ENCODE measurements at regions not wholly inside any gene's neighbourhood (a gene's known extent, or its start where the extent isn't known, plus 50 kb on each side); places are given as distances from the start of the nearest gene placed in this dataset.
A peak's percentile ranks its signal among the peaks of the same experiment; 100 is the strongest.
"Not testable (repeated sequence)": the region's sequence is repeated elsewhere in the genome, so short reads cannot be mapped to it uniquely, and the experiment has no call there.

DNA sequence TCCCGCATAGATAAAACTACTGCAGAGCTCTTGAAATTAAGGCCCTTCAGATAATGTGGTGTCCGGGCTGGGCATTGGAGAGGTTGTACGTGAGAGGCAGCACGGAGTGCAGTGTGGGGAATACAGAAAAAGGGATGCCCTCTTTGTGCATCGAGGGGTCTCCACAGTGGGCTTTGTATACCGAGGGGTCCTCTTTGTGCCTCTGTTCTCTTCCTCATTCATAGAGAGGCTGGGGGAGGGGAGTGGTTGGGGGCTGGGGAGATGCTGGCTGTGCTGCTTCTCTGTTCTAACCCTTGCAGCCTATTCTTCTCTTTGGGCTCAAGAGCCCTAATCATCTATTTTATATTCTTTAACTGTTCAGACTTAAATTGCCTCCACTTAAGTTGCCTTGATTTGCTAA is 74.3 kb upstream of the NDN start:
- no peak for DNase-seq (ENCODE audit: extremely low spot score, unreplicated experiment)
- Mint-ChIP-seq H3K27ac (ENCODE audit: unreplicated experiment) (no peak overlapping the region), H3K4me1 (ENCODE audit: unreplicated experiment) (no peaks in the 10 kb centered on the region), H3K9me3 (ENCODE audit: unreplicated experiment) (peaks cover 52% of the 10 kb centered on the region), H3K27me3 (ENCODE audit: unreplicated experiment) (no peaks in the 10 kb centered on the region), H3K36me3 (ENCODE audit: unreplicated experiment) (no peaks in the 10 kb centered on the region), H3K4me3 (ENCODE audit: unreplicated experiment) (no peak overlapping the region)
- TF ChIP-seq, protein P1, sequence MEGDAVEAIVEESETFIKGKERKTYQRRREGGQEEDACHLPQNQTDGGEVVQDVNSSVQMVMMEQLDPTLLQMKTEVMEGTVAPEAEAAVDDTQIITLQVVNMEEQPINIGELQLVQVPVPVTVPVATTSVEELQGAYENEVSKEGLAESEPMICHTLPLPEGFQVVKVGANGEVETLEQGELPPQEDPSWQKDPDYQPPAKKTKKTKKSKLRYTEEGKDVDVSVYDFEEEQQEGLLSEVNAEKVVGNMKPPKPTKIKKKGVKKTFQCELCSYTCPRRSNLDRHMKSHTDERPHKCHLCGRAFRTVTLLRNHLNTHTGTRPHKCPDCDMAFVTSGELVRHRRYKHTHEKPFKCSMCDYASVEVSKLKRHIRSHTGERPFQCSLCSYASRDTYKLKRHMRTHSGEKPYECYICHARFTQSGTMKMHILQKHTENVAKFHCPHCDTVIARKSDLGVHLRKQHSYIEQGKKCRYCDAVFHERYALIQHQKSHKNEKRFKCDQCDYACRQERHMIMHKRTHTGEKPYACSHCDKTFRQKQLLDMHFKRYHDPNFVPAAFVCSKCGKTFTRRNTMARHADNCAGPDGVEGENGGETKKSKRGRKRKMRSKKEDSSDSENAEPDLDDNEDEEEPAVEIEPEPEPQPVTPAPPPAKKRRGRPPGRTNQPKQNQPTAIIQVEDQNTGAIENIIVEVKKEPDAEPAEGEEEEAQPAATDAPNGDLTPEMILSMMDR (IDR thresholded peaks at IDR 0.05) = no peak

- Mint-ChIP-seq H3K27ac (ENCODE audit: unreplicated experiment) (no peak overlapping the region), H3K4me1 (ENCODE audit: unreplicated experiment) (no peaks in the 10 kb centered on the region), H3K4me3 (ENCODE audit: unreplicated experiment) (no peak overlapping the region), H3K36me3 (ENCODE audit: unreplicated experiment) (no peaks in the 10 kb centered on the region), H3K27me3 (ENCODE audit: unreplicated experiment) (no peaks in the 10 kb centered on the region), H3K9me3 (ENCODE audit: unreplicated experiment) (peaks cover 50% of the 10 kb centered on the region)
- DNase-seq (ENCODE audit: extremely low spot score, unreplicated experiment) = peak; percentile 69
- TF ChIP-seq, protein P1 (IDR thresholded peaks at IDR 0.05) = no peak
Measured at GRCh38 chr15:23762026-23762425, 74.9 kb upstream of the NDN start.

DNA sequence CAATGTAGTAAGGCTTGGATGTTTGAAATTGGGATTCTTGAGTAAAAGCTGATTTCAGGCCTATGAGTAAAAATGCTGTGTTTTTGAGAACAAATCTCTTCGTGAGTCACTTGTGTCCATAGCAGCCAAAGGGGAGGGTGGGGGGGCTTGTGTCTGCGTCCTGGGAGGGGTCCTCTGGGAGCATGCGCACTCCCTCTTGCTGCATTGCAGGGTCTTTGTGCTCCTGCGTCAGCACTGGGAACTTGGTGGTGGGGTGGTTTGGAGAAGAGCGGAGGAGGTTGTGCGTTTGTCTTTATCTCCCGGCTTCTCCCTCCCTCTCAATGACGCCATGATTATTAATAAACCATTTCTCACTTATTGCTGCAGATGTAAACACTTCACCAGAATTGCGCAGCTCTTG is 75.9 kb upstream of the NDN start:
- Mint-ChIP-seq H3K36me3 (ENCODE audit: unreplicated experiment) (no peaks in the 10 kb centered on the region), H3K27me3 (ENCODE audit: unreplicated experiment) (no peaks in the 10 kb centered on the region), H3K9me3 (ENCODE audit: unreplicated experiment) (peaks cover 44% of the 10 kb centered on the region), H3K4me3 (ENCODE audit: unreplicated experiment) (no peak overlapping the region), H3K27ac (ENCODE audit: unreplicated experiment) (no peak overlapping the region), H3K4me1 (ENCODE audit: unreplicated experiment) (no peaks in the 10 kb centered on the region)
- TF ChIP-seq, protein P1 (IDR thresholded peaks at IDR 0.05) = no peak
- DNase-seq (ENCODE audit: extremely low spot score, unreplicated experiment) = no peak

DNA sequence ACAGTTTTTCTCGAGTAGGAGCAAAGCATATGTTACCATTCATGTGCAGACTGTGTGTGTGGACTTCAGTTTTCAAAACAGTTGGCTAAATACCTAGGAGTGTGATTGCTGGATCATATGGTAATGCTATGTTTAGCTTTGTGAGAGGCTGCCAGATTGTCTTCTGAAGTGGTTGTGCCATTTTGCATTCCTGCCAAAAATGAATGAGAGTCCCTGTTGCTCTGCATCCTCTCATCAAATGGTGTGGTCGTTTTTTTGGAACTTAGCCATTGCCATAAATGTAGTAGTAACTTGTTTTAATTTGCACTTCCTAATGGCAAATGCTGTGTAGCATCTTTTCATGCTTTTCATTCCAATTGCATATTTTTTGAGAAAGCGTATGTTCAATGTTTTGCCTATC is 77.2 kb upstream of the NDN start:
- DNase-seq (ENCODE audit: extremely low spot score, unreplicated experiment) = no peak
- Mint-ChIP-seq H3K9me3 (ENCODE audit: unreplicated experiment) (peaks cover 37% of the 10 kb centered on the region), H3K36me3 (ENCODE audit: unreplicated experiment) (no peaks in the 10 kb centered on the region), H3K27ac (ENCODE audit: unreplicated experiment) (no peak overlapping the region), H3K4me1 (ENCODE audit: unreplicated experiment) (no peaks in the 10 kb centered on the region), H3K27me3 (ENCODE audit: unreplicated experiment) (no peaks in the 10 kb centered on the region), H3K4me3 (ENCODE audit: unreplicated experiment) (no peak overlapping the region)
- TF ChIP-seq, protein P1 (IDR thresholded peaks at IDR 0.05) = no peak

GRCh38 chr15:23764716-23765115 is 77.6 kb upstream of the NDN start:
- H3K4me3 Mint-ChIP-seq (ENCODE audit: unreplicated experiment) = no peak overlapping the region
- H3K27me3 Mint-ChIP-seq (ENCODE audit: unreplicated experiment) = no peaks in the 10 kb centered on the region
- H3K27ac Mint-ChIP-seq (ENCODE audit: unreplicated experiment) = no peak overlapping the region
- DNase-seq (ENCODE audit: extremely low spot score, unreplicated experiment) = no peak
- no peaks in the 10 kb centered on the region for H3K4me1 Mint-ChIP-seq (ENCODE audit: unreplicated experiment)
- peaks cover 33% of the 10 kb centered on the region for H3K9me3 Mint-ChIP-seq (ENCODE audit: unreplicated experiment)
- H3K36me3 Mint-ChIP-seq (ENCODE audit: unreplicated experiment) = no peaks in the 10 kb centered on the region
- TF ChIP-seq, protein P1 (IDR thresholded peaks at IDR 0.05) = no peak

DNA sequence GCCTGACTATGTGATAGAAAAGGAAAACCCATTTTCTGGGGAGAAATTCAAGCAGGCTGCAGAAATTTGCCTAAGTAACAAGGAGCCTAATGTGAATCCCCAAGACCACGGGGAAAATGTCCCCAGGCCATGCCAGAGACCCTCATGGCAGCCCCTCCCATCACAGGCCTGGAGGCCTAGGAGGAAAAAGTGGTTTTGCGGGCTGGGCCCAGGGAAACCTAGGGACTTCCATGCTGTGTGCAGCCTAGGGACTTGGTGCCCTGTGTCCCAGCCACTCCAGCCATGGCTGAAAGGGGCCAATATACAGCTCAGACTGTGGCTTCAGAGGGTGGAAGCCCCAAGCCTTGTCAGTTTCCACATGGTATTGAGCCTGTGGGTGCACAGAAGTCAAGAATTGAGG is 79.7 kb upstream of the NDN start:
- not testable (repeated sequence) for H3K4me3 Mint-ChIP-seq (ENCODE audit: unreplicated experiment); H3K36me3 Mint-ChIP-seq (ENCODE audit: unreplicated experiment); H3K27ac Mint-ChIP-seq (ENCODE audit: unreplicated experiment); H3K4me1 Mint-ChIP-seq (ENCODE audit: unreplicated experiment); H3K27me3 Mint-ChIP-seq (ENCODE audit: unreplicated experiment)
- peak; percentile 56 for DNase-seq (ENCODE audit: extremely low spot score, unreplicated experiment)
- peaks cover 34% of the 10 kb centered on the region for H3K9me3 Mint-ChIP-seq (ENCODE audit: unreplicated experiment)
